Tibial artery (tissue), 4 donors: ENCODE measurements at regions not wholly inside any gene's neighbourhood (a gene's known extent, or its start where the extent isn't known, plus 50 kb on each side); places are given as distances from the start of the nearest gene placed in this dataset.

Experiments used
- DNase-seq, 2 donors: peaks; one replicate each; pipeline ENCODE4 v3.0.0-alpha.2; 2019
- H3K27ac ChIP-seq, 2 donors: fragments of 200-600 bp; sonication (generic) in 1 of 2; 1 replicate in 1 of 2; 2 replicates in 1 of 2; pipeline ENCODE4 v1.5.1; 2018 to 2019; ENCODE audit warnings: mild to moderate bottlenecking in 1 of 2
- H3K27me3 ChIP-seq, 2 donors: fragments of 200-600 bp; sonication (generic) in 1 of 2; one replicate each; pipeline versions ENCODE4 v1.5.1 to v1.6.0; 2016 to 2019
- H3K36me3 ChIP-seq, 3 donors: fragments of 200-600 bp; sonication (generic) in 2 of 3; one replicate each; pipeline ENCODE4 v1.5.1; 2016 to 2019; ENCODE audit warnings: mild to moderate bottlenecking in 2 of 3
- H3K4me1 ChIP-seq, 4 donors: fragments of 200-600 bp; sonication (generic) in 2 of 4; 1 replicate in 3 of 4; 2 replicates in 1 of 4; pipeline ENCODE4 v1.5.1; 2016 to 2019
- H3K4me3 ChIP-seq, 2 donors: fragments of 200-600 bp; sonication (generic) in 1 of 2; 1 replicate in 1 of 2; 2 replicates in 1 of 2; pipeline ENCODE4 v1.5.1; 2018 to 2019; ENCODE audit warnings: mild to moderate bottlenecking in 2 of 2
- H3K9me3 ChIP-seq, 3 donors: fragments of 200-600 bp; sonication (generic) in 1 of 3; one replicate each; pipeline ENCODE4 v1.5.1; 2016 to 2019
- CTCF ChIP-seq, 2 experiments: fragments of 200-600 bp in 1 of 2; fragments of 450-650 bp in 1 of 2; IDR thresholded peaks; one replicate each; pipeline ENCODE4 v1.5.1; 2017 to 2019; ENCODE audit warnings: antibody characterized with exemption in 2 of 2, mild to moderate bottlenecking in 1 of 2, moderate library complexity in 1 of 2
- intact Hi-C: fragments of 100-400 bp; cut with DNase I; formaldehyde crosslinking; loops from one replicate; pipeline ENCODE4 v1.15.0; 2023; ENCODE audit warnings: low total_unique reads

- no peak overlapping the region for H3K27ac ChIP-seq
- no peak for TF ChIP-seq CTCF (IDR thresholded peaks at IDR 0.05)
- intact Hi-C loops = no loop called here
- no peaks in the 10 kb centered on the region for H3K4me1 ChIP-seq
- H3K4me3 ChIP-seq = no peak overlapping the region
- no peak for DNase-seq
- no peaks in the 10 kb centered on the region for H3K36me3 ChIP-seq
- H3K9me3 ChIP-seq = no peaks in the 10 kb centered on the region
- no peaks in the 10 kb centered on the region for H3K27me3 ChIP-seq
These were observed 89.1 kb downstream of the MID1IP1 start for GRCh38 chrX:38890326-38890725.

GRCh38 chrX:38890963-38891362 is 89.7 kb downstream of the MID1IP1 start:
- no peak for DNase-seq
- no peaks in the 10 kb centered on the region for H3K4me1 ChIP-seq
- no peaks in the 10 kb centered on the region for H3K36me3 ChIP-seq
- H3K4me3 ChIP-seq = no peak overlapping the region
- no peaks in the 10 kb centered on the region for H3K9me3 ChIP-seq
- no peak overlapping the region for H3K27ac ChIP-seq
- TF ChIP-seq CTCF (IDR thresholded peaks at IDR 0.05) = no peak
- intact Hi-C loops = no loop called here
- H3K27me3 ChIP-seq = no peaks in the 10 kb centered on the region

GRCh38 chrX:38891641-38892413 is 90.6 kb downstream of the MID1IP1 start:
- Histone ChIP-seq H3K36me3 (no peaks in the 10 kb centered on the region), H3K4me1 (no peaks in the 10 kb centered on the region), H3K27me3 (no peaks in the 10 kb centered on the region), H3K4me3 (no peak overlapping the region), H3K27ac (no peak overlapping the region), H3K9me3 (no peaks in the 10 kb centered on the region)
- TF ChIP-seq CTCF (IDR thresholded peaks at IDR 0.05) = no peak
- DNase-seq = no peak
- intact Hi-C loops = no loop called here

DNA sequence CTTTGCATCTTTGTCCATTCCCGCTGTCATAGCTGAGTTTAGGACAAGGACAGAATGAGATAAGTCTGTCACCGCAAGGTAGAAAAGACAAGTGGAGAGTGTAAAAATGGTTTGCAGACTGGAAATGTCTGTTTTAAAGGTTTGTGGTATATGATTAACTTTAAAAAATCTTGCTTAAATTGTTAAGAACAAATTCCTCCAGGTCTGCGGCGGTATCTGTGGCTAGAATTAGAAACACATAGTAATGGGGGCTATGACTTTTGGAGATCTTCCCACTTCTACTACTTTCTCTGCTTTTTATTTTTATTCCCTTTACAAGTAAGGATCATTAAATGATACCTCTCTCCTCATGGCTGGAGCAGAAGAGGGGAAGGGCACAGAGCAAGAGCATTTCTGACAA is 92.2 kb downstream of the MID1IP1 start:
- no peaks in the 10 kb centered on the region for H3K36me3 ChIP-seq
- no peaks in the 10 kb centered on the region for H3K9me3 ChIP-seq
- H3K4me3 ChIP-seq = no peak overlapping the region
- intact Hi-C loops = no loop called here
- no peaks in the 10 kb centered on the region for H3K4me1 ChIP-seq
- DNase-seq = no peak
- no peaks in the 10 kb centered on the region for H3K27me3 ChIP-seq
- no peak for TF ChIP-seq CTCF (IDR thresholded peaks at IDR 0.05)
- no peak overlapping the region for H3K27ac ChIP-seq

DNA sequence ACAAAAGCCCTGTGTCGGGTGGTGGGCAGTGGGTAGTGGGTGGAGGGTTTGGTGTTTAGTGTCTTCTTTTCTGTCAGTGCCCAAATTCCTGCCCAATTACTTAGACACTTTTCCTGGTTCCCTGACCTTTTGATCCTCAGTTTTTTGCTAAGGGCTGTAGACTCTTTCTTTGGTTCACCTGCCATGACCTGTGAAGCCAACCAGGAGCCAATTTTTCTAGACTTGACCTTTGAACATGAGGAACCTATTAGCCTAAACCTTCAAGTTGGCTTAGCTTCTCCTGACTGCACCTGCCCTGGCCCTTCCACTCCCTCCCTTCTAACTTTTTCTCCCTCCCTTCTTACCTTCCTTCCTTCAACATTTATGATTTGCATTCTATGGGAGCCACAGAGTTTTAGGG is 94.5 kb downstream of the MID1IP1 start:
- Histone ChIP-seq H3K27ac (no peak overlapping the region), H3K4me1 (no peaks in the 10 kb centered on the region), H3K4me3 (no peak overlapping the region), H3K36me3 (no peaks in the 10 kb centered on the region), H3K9me3 (no peaks in the 10 kb centered on the region), H3K27me3 (no peaks in the 10 kb centered on the region)
- DNase-seq = no peak
- intact Hi-C loops = no loop called here
- no peak for TF ChIP-seq CTCF (IDR thresholded peaks at IDR 0.05)
